Stimulated activated naive CD8-positive, alpha-beta T cell treated with anti-CD3 and anti-CD28 coated beads, Interleukin-15, Interleukin-2, amounts not matched to agents 100 ng/mL and 50 ng/mL, for 24 hours (primary cell): ENCODE measurements at regions not wholly inside any gene's neighbourhood (a gene's known extent, or its start where the extent isn't known, plus 50 kb on each side); places are given as distances from the start of the nearest gene placed in this dataset.

Experiments
- H3K27ac Mint-ChIP-seq: one replicate; pipeline ENCODE4 v1.8.0; 2021; ENCODE audit warnings: mild to moderate bottlenecking, mixed read lengths
- H3K27me3 Mint-ChIP-seq: one replicate; pipeline ENCODE4 v1.8.0; 2021; ENCODE audit warnings: mixed read lengths
- H3K36me3 Mint-ChIP-seq: one replicate; pipeline ENCODE4 v1.8.0; 2021; ENCODE audit warnings: low read depth, mixed read lengths
- H3K4me1 Mint-ChIP-seq: one replicate; pipeline ENCODE4 v1.8.0; 2021; ENCODE audit warnings: low read depth, mixed read lengths
- H3K4me3 Mint-ChIP-seq: one replicate; pipeline ENCODE4 v1.8.0; 2021; ENCODE audit warnings: mild to moderate bottlenecking, mixed read lengths
- H3K9me3 Mint-ChIP-seq: one replicate; pipeline ENCODE4 v1.8.0; 2021; ENCODE audit warnings: mixed read lengths

- Mint-ChIP-seq H3K9me3 (no peaks in the 10 kb centered on the region), H3K4me3 (no peak overlapping the region), H3K27ac (no peak overlapping the region), H3K4me1 (no peaks in the 10 kb centered on the region), H3K27me3 (peaks cover 5% of the 10 kb centered on the region), H3K36me3 (no peaks in the 10 kb centered on the region)
These were observed 102.3 kb downstream of the BCOR start for GRCh38 chrX:39995457-39995856.

- no peaks in the 10 kb centered on the region for H3K9me3 Mint-ChIP-seq
- H3K36me3 Mint-ChIP-seq = no peaks in the 10 kb centered on the region
- H3K27ac Mint-ChIP-seq = no peak overlapping the region
- H3K27me3 Mint-ChIP-seq = peaks cover 11% of the 10 kb centered on the region
- H3K4me1 Mint-ChIP-seq = no peaks in the 10 kb centered on the region
- no peak overlapping the region for H3K4me3 Mint-ChIP-seq
These were observed 101.2 kb downstream of the BCOR start for GRCh38 chrX:39996536-39996935.

GRCh38 chrX:39998636-39999406 is 98.9 kb downstream of the BCOR start:
- H3K4me1 Mint-ChIP-seq = no peaks in the 10 kb centered on the region
- H3K27me3 Mint-ChIP-seq = peaks cover 16% of the 10 kb centered on the region
- H3K9me3 Mint-ChIP-seq = no peaks in the 10 kb centered on the region
- no peak overlapping the region for H3K27ac Mint-ChIP-seq
- H3K4me3 Mint-ChIP-seq = no peak overlapping the region
- H3K36me3 Mint-ChIP-seq = no peaks in the 10 kb centered on the region
